ENCODE measurements at regions not wholly inside any gene's neighbourhood (a gene's known extent, or its start where the extent isn't known, plus 50 kb on each side); places are given as distances from the start of the nearest gene placed in this dataset.

GRCh38 chr14:25899197-25899596 is 698.6 kb downstream of the NOVA1 start:
- TF ChIP-seq CTCF (IDR thresholded peaks at IDR 0.05): no peak
- no peak for ATAC-seq (ENCODE audit: low FRiP score)

GRCh38 chr14:25896777-25897176 is 701.1 kb downstream of the NOVA1 start:
- TF ChIP-seq CTCF (IDR thresholded peaks at IDR 0.05): no peak
- DNase-seq (ENCODE audit: low spot score): no peak
- no peak for ATAC-seq (ENCODE audit: low FRiP score)

More at GRCh38 chr14:25899197-25899596, 698.6 kb downstream of the NOVA1 start:
- DNase-seq (ENCODE audit: low spot score): no peak

- DNase-seq (ENCODE audit: low spot score) (no peak), ATAC-seq (ENCODE audit: low FRiP score) (no peak)
- no peak for TF ChIP-seq CTCF (IDR thresholded peaks at IDR 0.05)
Observed at GRCh38 chr14:25895740-25896139, 702.1 kb downstream of the NOVA1 start.

- DNase-seq (ENCODE audit: low spot score): no peak
- ATAC-seq (ENCODE audit: low FRiP score): peak; percentile 77
- no peak for TF ChIP-seq CTCF (IDR thresholded peaks at IDR 0.05)
Observed at GRCh38 chr14:25887251-25887878, 710.5 kb downstream of the NOVA1 start.

GRCh38 chr14:25884657-25885056 is 713.2 kb downstream of the NOVA1 start:
- no peak for ATAC-seq (ENCODE audit: low FRiP score)
- DNase-seq (ENCODE audit: low spot score): no peak
- no peak for TF ChIP-seq CTCF (IDR thresholded peaks at IDR 0.05)

GRCh38 chr14:25882899-25883298 is 714.9 kb downstream of the NOVA1 start:
- DNase-seq (ENCODE audit: low spot score): no peak
- TF ChIP-seq CTCF (IDR thresholded peaks at IDR 0.05): no peak
- no peak for ATAC-seq (ENCODE audit: low FRiP score)

- no peak for TF ChIP-seq CTCF (IDR thresholded peaks at IDR 0.05)
- ATAC-seq (ENCODE audit: low FRiP score): no peak
Observed at GRCh38 chr14:25875475-25875874, 722.4 kb downstream of the NOVA1 start.

More at GRCh38 chr14:25875475-25875874, 722.4 kb downstream of the NOVA1 start:
- no peak for DNase-seq (ENCODE audit: low spot score)

Data from omental fat pad (tissue), 3 donors.